ENCODE measurements at regions not wholly inside any gene's neighbourhood (a gene's known extent, or its start where the extent isn't known, plus 50 kb on each side); places are given as distances from the start of the nearest gene placed in this dataset.

GRCh38 chr9:17978773-17979172 is 399.9 kb downstream of the SH3GL2 start:
- DNase-seq = no peak

DNA sequence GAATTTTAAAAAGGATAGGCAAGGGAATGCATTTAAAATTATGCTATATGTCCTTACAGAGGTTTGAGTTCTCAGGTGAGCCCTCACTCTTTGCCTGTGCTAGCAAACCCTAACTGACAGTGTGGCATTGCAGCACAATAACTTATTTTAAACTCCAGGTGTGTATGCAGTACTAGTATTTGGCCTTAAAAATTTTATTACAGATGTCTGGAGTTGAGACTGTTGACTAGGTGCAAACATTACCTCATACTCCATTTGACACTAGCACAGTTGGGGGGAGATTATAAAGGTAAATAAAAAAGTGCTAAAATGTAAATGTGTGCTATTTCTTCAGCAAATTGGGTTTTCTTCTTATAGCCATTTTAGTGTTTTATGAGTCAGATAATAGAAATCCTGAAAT is 407.7 kb downstream of the SH3GL2 start:
- no peak for DNase-seq

GRCh38 chr9:17987189-17987588 is 408.3 kb downstream of the SH3GL2 start:
- no peak for DNase-seq

DNA sequence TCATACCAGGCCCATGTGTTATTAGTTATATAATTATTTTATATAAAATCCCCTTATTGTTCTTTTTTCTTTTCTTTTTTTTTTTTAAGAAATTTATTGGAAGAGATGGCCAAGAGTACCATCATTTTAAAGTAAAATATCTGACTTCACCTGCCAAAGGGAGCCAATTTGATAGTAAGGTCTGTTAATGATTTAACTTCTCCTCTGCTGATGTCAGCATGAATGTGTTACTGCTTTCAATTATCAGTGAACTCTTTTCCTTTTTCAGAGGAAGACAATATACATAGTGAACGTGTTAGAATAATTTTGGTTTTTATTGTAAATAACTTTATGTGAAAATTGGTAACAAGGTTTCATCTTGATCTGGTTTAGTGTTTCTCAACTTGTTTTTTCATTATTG is 409.6 kb downstream of the SH3GL2 start:
- DNase-seq = no peak

DNA sequence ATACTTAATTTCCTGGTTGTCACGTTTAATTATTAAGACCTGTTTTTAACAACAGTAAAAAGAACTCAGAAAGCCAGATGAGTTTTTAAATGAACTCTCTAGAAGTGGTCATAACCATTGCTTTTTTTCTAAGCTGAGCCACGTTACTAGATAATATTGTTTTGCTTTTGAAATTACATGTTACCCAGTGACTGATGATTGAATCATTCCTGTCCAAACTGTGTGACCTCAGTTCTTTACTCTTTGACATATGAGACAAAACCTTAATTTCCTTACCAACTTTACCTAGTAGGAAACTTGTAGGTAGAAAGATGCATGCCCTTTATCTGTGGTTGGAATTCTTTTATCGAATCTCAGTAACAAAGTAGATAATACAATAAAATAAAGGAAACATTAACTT is 411.7 kb downstream of the SH3GL2 start:
- DNase-seq = no peak

- DNase-seq = no peak
Observed at GRCh38 chr9:17993024-17993423, 414.2 kb downstream of the SH3GL2 start.

DNA sequence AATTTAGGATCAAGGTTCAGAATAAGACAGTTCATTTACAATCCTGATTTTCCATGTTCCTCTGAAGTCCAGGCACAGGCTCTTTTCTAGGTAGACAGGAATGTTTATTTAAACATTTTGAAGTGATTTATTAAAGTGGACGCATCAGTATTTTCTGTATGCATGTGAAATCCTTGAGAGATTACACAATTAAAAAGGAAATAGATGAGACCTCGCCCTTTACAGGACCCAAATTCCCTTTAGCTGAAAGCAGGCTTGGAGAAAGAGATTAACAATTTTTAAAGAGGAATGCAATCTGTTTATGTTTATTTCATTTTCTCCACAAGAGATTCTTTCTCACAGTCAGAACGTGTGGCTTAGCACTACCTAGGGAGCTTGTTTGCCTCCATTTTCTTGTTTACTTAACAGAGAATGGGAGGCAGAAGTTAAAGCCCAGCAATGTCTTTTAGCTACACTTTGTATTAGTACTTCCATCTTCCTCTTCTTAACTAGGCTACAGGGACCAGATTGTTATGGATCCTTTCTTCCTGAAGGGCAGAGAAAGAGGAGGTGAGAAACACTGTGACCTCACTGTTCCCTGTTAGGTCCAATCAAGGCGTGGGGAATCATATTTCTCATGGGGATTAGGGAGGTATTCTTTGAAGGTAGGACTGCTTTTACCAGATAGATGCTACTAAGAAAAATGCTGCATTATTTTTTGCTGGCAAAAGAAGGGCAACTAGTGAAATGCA is 416.0 kb downstream of the SH3GL2 start:
- DNase-seq = no peak

DNA sequence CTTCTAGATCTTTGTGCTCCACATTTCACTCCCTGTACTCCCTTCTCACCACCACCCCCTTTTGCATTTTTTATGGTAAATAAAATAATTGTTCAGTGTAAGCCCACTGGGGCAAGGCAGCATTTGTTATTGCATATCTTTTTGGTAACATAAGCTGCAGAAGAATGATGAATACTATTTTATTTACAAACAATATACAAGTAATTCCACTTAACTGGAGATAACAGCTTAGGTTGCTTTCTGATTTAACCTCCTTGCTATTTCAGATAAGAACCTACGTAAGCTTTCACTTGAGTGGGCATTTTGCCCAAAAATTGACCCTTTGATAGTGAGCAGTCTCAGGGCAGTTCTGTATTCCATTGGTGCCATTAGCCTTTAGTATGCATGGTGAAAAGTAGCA is 417.9 kb downstream of the SH3GL2 start:
- DNase-seq = no peak

DNA sequence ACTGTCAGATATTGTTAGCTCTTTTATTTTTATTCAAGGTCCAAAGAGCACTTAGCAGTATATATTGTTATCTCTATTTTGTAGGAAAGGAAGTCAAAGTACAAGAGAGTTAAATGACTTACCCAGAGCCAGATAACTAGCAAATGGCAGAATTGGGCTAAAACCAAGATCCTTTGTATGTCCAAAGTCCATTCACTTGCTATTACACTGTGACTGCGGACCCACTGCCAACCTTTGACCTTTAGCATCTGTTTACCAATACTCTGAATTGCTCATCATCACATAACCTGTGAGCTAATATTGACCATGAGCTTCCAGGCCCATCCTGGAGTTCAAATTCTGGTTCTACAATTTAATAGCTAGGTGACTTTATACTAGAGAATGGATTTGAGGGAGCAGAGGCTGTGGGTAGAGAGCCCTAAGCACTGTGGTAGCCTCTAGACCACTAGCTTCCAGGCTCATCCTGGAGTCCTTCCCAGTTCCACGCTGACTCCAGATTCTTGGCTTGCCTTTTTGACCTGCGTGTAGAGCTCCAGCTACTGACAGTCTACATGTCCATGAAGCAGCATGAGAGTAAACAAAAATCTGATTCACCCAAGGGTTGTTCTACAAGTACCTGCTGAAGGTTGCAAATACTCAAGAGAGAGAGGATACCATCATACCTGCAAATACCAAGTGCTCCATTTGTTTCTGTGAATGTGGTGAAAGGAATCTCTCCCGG is 424.0 kb downstream of the SH3GL2 start:
- no peak for DNase-seq

- DNase-seq = no peak
Observed at GRCh38 chr9:18006591-18006990, 427.7 kb downstream of the SH3GL2 start.

DNA sequence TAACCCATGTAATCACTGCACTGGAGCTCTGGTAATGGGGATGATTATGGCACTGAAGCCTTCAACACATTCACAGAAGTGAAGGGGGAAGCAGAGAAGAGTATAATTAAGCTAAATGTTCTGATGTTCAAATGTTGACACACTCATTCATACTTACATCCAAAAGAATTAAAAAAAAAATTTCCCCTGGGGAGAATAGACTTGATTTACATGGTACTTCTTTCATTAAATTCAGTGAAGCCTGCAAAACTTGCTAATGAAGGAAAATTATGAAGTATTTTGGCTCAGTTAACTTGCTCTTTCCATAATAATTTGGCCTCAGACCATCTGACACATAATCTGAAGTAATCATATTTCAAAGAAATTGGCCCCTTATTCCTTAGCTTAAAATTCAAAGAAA is 428.8 kb downstream of the SH3GL2 start:
- DNase-seq = no peak

DNA sequence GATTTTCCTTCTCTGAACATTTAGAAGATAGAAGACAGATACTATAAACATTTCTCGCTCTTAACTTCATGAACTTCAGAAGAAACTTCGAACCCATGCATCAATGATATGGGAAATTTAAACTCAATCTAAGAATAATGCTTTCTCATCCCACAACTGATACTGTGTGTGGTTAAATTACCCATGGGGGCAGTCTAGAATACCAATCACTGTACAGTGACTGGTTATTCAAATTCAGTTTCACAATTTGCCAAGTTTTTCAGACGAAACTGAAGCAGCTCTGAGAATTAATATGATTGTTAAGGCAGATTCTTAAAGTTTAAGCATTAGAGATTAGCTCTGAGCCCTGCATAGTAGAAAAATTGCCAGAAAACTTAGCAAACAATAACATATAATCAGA is 431.0 kb downstream of the SH3GL2 start:
- no peak for DNase-seq

DNA sequence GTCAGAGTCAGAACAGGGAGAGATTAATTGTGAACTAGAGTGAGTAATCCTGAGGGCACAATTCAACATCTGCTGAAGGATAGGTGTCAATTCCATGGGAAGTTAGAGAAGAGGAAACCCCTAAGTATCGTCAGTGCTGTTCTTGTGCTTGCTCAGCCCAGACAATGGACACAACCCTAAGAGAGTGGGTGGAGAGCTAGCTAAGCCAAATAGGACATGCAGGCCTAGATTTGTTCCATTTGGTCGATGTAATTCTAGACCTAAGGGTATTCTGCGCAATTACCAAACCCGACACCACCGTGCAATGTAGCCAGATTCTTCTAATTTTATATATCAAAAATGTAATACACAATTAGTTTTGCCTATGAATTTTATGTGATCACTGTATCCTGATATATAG is 431.6 kb downstream of the SH3GL2 start:
- no peak for DNase-seq

DNA sequence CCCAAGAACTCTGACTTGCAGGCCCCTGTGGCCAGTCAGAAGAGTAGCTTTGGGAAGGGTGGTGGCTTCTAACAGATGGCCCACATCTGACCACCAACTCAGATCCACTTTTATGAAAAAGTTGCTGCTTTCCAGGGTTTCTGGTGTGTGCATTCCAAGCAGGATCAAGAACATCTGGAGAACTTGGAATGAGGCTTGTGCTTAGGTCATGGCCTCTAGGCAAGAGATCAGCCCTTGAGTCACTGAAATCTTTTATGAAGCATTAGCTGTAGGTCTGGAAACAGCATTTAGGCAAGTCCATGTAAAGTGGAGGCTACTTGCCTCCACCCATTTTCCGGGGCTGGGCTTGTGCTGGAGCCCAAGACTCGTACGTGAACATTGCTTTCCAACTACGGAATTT is 433.3 kb downstream of the SH3GL2 start:
- no peak for DNase-seq

DNA sequence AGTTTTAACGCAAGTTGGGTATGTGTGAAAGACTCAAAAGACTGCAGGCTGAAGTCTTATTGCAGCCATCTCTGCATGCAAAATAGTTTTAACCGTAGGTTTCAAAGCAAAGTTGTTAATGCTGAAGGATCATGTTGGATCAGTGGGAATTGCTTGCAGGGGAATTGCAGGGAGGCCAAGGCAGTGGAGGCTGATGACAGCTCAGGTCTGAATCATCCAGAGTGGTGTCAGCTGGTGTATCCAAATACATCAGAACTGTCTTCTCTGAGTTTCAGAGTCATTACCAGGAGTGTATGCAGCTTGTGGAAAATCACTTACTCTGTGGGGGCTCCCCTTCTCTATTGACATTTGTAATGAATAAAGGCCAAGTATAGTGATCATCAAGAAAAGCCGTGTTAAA is 435.7 kb downstream of the SH3GL2 start:
- no peak for DNase-seq

- no peak for DNase-seq
Observed at GRCh38 chr9:18015116-18015515, 436.2 kb downstream of the SH3GL2 start.

- no peak for DNase-seq
Observed at GRCh38 chr9:18017136-18017535, 438.3 kb downstream of the SH3GL2 start.

DNA sequence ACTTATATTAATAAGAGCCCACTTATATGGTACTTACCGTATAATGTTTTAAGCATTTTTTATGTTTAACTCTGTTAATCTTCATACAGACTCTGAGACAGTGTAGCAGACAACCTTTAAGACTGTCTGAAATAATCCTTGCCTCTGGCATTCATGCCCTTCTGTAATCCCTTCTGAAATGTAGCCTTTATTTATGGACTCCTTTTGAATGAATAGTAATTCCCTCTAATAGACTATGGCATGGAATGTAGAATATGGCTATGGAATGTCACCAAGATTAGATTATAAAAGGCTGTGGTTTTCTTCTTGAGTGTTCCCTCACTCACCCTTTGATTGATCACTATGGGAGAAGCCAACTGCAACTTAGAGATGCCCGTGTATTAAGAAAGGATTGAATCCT is 439.4 kb downstream of the SH3GL2 start:
- no peak for DNase-seq

DNA sequence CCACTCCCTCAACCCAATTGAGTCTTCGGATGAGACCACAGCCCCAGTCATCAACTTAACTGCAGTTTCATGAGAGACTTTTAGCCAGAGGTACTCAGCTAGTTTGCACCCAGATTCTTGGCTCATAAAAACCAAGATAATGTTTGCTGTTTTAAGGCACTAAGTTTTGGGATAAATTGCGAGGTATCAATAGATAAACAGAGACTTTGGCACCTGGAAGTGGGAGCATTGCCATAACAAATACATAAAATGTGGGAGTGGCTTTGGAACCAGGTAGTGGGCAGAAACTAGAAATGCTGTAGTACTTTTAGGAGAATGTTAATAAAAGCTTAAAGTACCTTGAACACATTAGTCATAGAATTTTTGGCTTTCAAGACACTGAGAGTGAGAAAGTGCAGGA is 439.8 kb downstream of the SH3GL2 start:
- no peak for DNase-seq

DNA sequence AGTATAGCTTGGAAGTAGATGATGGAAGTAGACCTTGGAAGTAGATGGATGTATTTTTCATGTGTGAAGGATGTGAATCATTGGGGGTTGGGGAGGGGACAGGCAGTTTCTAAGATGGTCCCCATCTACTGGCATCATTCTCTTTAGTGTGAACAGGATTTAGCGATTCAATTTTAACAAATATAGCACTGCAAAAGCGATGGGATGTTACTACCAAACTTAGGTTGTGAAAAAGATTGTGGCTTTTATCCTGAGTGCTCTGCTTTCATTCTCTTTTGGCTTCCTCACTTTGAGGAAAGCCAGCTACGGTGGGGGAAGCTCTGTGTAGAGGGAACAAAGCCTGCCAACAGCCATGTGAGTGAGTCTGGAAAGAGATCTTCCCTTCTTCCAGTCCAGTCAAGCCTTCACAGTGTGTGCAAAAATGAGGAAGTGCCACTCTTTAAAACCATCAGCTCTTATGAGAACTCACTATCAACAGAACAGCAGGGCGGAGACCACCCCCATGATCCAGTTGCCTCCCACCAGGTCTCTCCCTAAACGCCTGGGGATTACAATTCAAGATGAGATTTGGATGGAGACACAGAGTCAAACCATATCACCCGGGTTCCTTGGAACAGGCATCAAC is 441.4 kb downstream of the SH3GL2 start:
- no peak for DNase-seq

GRCh38 chr9:18022642-18023041 is 443.8 kb downstream of the SH3GL2 start:
- DNase-seq = no peak

DNA sequence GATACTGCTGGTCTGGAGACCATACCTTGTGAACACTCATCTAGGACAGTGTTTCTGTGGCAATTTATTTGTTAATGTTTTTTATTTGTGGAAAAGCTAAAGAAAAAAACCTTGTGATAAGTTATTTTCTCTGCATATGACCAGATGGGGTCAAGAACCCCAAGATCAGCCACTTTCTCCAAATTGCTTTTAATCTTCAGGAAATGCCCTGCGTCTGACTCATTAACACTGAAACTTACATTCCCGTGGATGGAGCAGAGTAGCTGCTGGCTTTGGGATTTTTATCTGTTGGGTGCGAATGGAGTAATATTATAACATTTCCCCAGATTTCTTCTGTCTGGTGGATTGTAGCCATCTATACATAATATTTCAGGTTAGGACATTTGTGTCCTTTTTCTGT is 444.5 kb downstream of the SH3GL2 start:
- DNase-seq = no peak

- DNase-seq = no peak
Observed at GRCh38 chr9:18032636-18033035, 441.3 kb upstream of the ADAMTSL1 start.

GRCh38 chr9:18036422-18037187 is 437.3 kb upstream of the ADAMTSL1 start:
- no peak for DNase-seq
